HL-60/S4 treated with phorbol 12-myristate 13-acetate at 8.2 ng/mL for 4 days and 3 days (cell line): ENCODE measurements at regions not wholly inside any gene's neighbourhood (a gene's known extent, or its start where the extent isn't known, plus 50 kb on each side); places are given as distances from the start of the nearest gene placed in this dataset.
"Not testable (repeated sequence)": the region's sequence is repeated elsewhere in the genome, so short reads cannot be mapped to it uniquely, and the experiment has no call there.

Experiments used
- in situ Hi-C: fragments of 300-500 bp; cut with MboI; formaldehyde crosslinking; loops from 2 replicates; pipeline ENCODE4 v1.15.0; 2022; ENCODE audit warnings: low sequenced_read_pairs

GRCh38 chr1:95659588-95659987 is 425.6 kb downstream of the RWDD3 start:
- in situ Hi-C loops: no loop called here

DNA sequence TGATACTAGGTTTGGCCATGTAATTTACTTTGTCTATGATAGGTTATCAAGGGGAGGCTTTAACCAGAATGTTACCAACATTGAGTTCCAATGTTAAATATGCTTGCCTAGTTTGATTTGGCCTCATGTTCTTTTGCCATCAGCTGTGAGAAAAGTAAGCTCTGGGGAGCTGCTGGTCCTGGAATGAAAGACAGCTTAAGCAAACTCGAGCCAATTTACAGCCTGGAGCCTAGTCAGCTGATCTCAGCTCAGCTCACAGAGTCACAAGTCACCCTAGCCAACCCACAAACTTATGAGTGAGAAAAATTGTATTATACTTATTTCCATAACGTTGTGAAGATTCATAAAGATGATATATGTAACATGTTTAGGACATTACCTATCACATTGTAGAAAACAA is 426.7 kb downstream of the RWDD3 start:
- in situ Hi-C loops: no loop called here

DNA sequence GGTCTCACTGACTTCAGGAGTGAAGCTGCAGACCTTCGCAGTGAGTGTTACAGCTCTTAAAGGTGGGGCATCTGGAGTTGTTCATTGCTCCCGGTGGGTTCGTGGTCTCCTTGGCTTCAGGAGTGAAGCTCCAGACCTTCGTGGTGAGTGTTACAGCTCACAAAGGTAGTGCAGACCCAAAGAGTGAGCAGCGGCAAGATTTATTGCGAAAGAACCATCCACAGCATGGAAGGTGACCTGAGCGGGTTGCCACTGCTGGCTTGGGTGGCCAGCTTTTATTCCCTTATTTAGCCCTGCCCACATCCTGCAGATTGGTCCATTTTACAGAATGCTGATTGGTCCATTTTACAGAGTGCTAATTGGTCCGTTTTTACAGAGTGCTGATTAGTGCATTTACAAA is 429.5 kb downstream of the RWDD3 start:
- in situ Hi-C loops: not testable (repeated sequence)

- in situ Hi-C loops: no loop called here
Measured at GRCh38 chr1:95668165-95668564, 434.2 kb downstream of the RWDD3 start.

DNA sequence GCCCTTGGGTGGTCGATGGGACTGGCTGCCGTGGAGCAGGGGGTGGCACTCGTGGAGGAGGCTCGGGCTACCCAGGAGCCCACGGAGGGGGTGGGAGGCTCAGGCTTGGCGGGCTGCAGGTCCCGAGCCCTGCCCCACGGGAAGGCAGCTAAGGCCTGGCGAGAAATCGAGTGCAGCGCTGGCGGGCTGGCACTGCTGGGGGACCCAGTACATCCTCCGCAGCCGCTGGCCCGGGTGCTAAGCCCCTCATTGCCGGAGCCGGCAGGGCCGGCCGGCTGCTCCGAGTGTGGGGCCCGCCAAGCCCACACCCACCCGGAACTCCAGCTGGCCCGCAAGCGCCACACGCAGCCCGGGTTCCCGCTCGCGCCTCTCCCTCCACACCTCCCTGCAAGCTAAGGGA is 435.6 kb downstream of the RWDD3 start:
- in situ Hi-C loops: not testable (repeated sequence)

DNA sequence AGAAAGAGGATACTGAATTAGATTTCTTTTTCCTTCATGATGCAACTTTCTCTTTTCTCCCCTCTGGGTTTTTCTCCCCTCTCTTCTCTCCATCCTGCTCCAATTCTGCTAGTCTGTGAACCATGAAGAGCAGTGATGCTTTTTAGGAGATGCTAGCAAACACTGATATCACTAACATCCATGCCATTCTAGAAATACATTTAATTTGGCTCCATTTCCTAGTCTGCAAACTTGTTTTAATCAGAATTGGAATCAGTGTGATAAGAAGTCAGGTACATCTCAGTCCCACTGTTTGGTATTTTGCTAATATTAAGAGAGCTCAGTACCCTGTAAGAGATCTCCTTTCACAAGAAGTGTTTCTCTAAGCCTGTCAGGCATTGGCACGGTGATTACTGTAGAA is 437.1 kb downstream of the RWDD3 start:
- in situ Hi-C loops: no loop called here

- in situ Hi-C loops: no loop called here
Measured at GRCh38 chr1:95679262-95679661, 445.3 kb downstream of the RWDD3 start.

GRCh38 chr1:95685081-95685480 is 451.1 kb downstream of the RWDD3 start:
- in situ Hi-C loops: no loop called here

DNA sequence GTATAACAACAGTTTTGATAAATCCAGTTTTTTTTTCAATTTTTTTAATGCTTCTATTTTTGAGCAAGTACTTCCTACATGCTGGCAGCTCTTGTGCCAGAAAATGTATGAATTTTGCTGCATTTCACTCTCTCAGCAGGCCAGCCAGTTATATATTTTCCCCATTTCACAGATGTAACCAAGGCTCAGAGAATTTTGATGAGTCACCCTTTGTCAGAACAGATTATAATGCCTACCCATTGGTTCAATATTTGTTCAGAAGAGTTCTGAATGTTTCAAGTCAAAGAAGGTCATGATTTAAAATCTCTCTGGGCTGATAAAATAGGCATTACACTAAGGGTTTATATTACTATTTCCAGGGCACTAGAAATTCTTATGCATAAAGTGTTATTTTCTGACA is 452.2 kb downstream of the RWDD3 start:
- in situ Hi-C loops: no loop called here

DNA sequence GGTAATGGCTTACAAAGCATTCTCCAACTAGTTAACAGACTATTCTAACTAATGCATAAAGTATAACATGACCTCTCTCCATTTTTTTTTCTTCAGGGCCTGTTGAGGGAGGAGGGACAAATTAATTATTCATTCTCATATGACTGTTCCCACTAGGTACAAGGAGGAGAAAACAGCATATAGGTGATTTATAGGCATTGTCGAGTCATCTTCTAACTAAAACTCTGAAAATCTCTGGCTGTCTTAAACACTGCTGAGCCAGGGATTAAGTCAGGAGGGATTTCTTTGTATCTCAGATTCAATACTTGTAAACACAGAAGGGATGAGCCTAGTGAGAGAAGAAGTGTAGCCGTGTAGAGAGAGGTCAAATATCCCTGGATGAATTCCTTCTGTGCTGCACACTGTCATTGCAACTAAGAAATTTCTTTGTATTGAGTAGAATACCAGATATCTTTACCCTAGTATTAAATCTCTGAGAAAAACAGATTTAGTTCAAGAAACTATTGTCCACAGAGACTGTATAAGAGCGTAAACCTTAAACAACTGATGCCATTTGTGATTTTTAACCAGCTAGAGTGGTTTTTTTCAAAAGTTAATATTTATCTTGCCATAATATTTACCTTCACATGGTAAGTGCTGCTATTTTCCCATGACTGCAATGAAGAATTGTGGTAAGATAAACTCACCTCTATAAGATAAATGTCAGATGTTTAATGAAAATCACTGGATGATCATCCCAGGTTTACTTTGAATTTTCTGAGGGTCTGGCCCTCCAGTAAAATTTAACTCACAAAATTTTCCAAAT is 465.3 kb downstream of the RWDD3 start:
- in situ Hi-C loops: no loop called here

- in situ Hi-C loops: no loop called here
Measured at GRCh38 chr1:95701450-95702173, 467.6 kb downstream of the RWDD3 start.

DNA sequence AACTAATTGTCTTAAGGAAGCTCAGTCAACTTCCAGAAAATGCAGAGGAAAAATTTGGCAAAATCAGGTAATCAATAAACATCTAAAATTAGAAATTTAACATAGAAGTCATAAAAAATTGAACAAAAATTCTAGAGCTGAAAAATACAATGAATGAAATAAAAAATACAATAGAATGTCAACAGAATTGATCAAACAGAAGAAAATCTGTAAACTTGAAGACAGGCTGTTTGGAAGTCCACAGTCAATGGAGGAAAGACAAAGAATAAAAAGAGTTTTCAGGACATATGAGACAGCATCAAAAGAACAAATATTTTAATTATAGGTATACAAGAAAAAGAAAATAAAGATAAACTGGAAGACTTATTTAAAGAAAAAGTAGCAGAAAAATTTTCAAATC is 469.0 kb downstream of the RWDD3 start:
- in situ Hi-C loops: no loop called here

GRCh38 chr1:95716097-95716496 is 482.1 kb downstream of the RWDD3 start:
- in situ Hi-C loops: no loop called here

DNA sequence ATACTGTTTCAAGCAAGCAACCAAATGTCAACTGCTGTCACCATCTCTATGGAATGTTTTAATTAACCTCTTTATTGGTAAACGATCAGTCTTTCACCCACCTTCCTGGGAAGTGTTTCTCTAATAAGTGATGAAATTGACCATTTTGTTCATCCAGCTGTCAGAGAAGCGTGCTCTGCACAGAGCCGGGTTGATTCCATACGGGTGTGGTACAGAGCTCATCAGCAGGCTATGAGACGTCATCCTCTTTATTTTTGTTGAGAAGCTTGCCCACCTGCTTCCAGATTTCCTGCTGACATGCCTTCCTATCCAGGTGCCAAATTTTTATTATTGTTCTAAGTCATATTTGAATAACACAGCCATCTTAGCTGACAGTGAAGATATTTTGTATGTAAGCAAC is 482.5 kb downstream of the RWDD3 start:
- in situ Hi-C loops: no loop called here

- in situ Hi-C loops: no loop called here
Measured at GRCh38 chr1:95723346-95723745, 489.3 kb downstream of the RWDD3 start.

- in situ Hi-C loops: no loop called here
Measured at GRCh38 chr1:95728841-95729240, 494.8 kb downstream of the RWDD3 start.

- in situ Hi-C loops: no loop called here
Measured at GRCh38 chr1:95730986-95731385, 497.0 kb downstream of the RWDD3 start.

DNA sequence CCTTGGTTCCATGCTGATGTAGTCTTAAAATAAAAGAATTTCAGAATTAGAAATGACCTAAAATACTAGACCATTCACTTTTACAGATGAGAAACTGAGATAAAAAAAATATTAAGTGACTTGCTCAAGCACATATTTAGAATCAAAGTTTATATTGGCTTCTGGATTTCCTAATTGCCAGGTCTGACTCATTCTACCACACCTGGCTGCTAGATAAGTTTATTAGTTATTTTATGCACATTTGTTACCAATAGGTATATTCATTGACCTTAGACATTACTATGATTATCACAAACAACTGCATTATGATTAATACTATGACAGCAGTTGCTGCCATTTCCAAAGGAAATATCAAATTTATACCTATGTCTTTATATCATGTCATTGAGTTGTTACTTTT is 497.5 kb downstream of the RWDD3 start:
- in situ Hi-C loops: no loop called here

DNA sequence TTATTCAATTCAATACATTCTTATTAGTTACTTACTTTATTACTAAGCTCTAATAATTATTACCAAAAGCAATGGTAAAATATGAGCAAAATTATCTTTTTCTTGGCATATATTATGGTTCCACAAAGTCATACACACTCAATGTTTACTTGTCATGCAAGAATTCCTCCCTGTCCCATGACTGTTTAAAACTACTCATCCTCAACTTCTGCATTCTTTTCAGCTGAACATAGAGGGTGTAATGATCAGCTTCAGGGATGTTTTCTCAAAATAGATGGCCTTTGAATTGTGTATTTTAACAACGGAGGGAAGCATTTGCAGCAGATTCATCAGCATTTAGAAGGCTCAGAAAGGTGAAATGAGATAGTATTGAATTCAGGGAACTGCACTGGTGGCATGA is 499.0 kb downstream of the RWDD3 start:
- in situ Hi-C loops: no loop called here

GRCh38 chr1:95733671-95734070 is 499.7 kb downstream of the RWDD3 start:
- in situ Hi-C loops: no loop called here

GRCh38 chr1:95734560-95734959 is 500.6 kb downstream of the RWDD3 start:
- in situ Hi-C loops: no loop called here

- in situ Hi-C loops: no loop called here
Measured at GRCh38 chr1:95742591-95743089, 508.6 kb downstream of the RWDD3 start.
